ENCODE measurements at regions not wholly inside any gene's neighbourhood (a gene's known extent, or its start where the extent isn't known, plus 50 kb on each side); places are given as distances from the start of the nearest gene placed in this dataset.
A peak's percentile ranks its signal among the peaks of the same experiment; 100 is the strongest.
"Not testable (repeated sequence)": the region's sequence is repeated elsewhere in the genome, so short reads cannot be mapped to it uniquely, and the experiment has no call there.

GRCh38 chr13:110006304-110006703 lies 219.9 kb upstream of the IRS2 start:
- peak; percentile 37 for DNase-seq

GRCh38 chr13:110005563-110005962 lies 219.2 kb upstream of the IRS2 start:
- no peak for DNase-seq

GRCh38 chr13:110004814-110005213 lies 218.4 kb upstream of the IRS2 start:
- no peak for DNase-seq

GRCh38 chr13:110001670-110002275 lies 215.4 kb upstream of the IRS2 start:
- no peak for DNase-seq

- DNase-seq, result no peak
Measured at GRCh38 chr13:110000534-110001345, 214.4 kb upstream of the IRS2 start.

- no peak for DNase-seq
Measured at GRCh38 chr13:109999659-110000533, 213.5 kb upstream of the IRS2 start.

GRCh38 chr13:109998684-109999533 lies 212.5 kb upstream of the IRS2 start:
- DNase-seq, result no peak

- no peak for DNase-seq
Measured at GRCh38 chr13:109998037-109998436, 211.7 kb upstream of the IRS2 start.

- not testable (repeated sequence) for DNase-seq
Measured at GRCh38 chr13:109997056-109997595, 210.7 kb upstream of the IRS2 start.

- no peak for DNase-seq
Measured at GRCh38 chr13:109996404-109996960, 210.1 kb upstream of the IRS2 start.

- no peak for DNase-seq
Measured at GRCh38 chr13:109995578-109995977, 209.2 kb upstream of the IRS2 start.

- no peak for DNase-seq
Measured at GRCh38 chr13:109990296-109990695, 203.9 kb upstream of the IRS2 start.

- no peak for DNase-seq
Measured at GRCh38 chr13:109989686-109990085, 203.3 kb upstream of the IRS2 start.

- no peak for DNase-seq
Measured at GRCh38 chr13:109989155-109989554, 202.8 kb upstream of the IRS2 start.

- DNase-seq, result no peak
Measured at GRCh38 chr13:109986851-109987250, 200.5 kb upstream of the IRS2 start.

- no peak for DNase-seq
Measured at GRCh38 chr13:109985871-109986450, 199.6 kb upstream of the IRS2 start.

GRCh38 chr13:109983447-109983846 lies 197.1 kb upstream of the IRS2 start:
- DNase-seq, result no peak

GRCh38 chr13:109981000-109981399 lies 194.6 kb upstream of the IRS2 start:
- no peak for DNase-seq

GRCh38 chr13:109979676-109980075 lies 193.3 kb upstream of the IRS2 start:
- DNase-seq, result not testable (repeated sequence)

- no peak for DNase-seq
Measured at GRCh38 chr13:109979228-109979627, 192.8 kb upstream of the IRS2 start.

- DNase-seq, result no peak
Measured at GRCh38 chr13:109977212-109977968, 191.0 kb upstream of the IRS2 start.
